Breast epithelium (tissue), 4 donors: ENCODE measurements at regions not wholly inside any gene's neighbourhood (a gene's known extent, or its start where the extent isn't known, plus 50 kb on each side); places are given as distances from the start of the nearest gene placed in this dataset.

Source experiments
- DNase-seq, 2 donors: peaks; one replicate each; pipeline ENCODE4 v3.0.0-alpha.2; 2019; ENCODE audit warnings: low spot score in 2 of 2
- H3K27ac ChIP-seq, 2 donors: fragments of 200-600 bp; sonication (generic) in 1 of 2; one replicate each; pipeline ENCODE4 v1.5.1; 2016 to 2019; ENCODE audit warnings: mild to moderate bottlenecking in 1 of 2
- H3K27me3 ChIP-seq, 2 donors: fragments of 200-600 bp; sonication (generic) in 1 of 2; one replicate each; pipeline versions ENCODE4 v1.5.1 to v1.6.0; 2017 to 2019; ENCODE audit warnings: control low read depth in 1 of 2, mild to moderate bottlenecking in 1 of 2
- H3K36me3 ChIP-seq: fragments of 200-600 bp; one replicate; pipeline ENCODE4 v1.5.1; 2019
- H3K4me1 ChIP-seq, 2 donors: fragments of 200-600 bp; sonication (generic); one replicate each; pipeline ENCODE4 v1.5.1; 2016 to 2019; ENCODE audit warnings: control low read depth in 1 of 2
- H3K4me3 ChIP-seq, 3 donors: fragments of 200-600 bp; sonication (generic); 1 replicate in 2 of 3; 2 replicates in 1 of 3; pipeline ENCODE4 v1.5.1; 2016 to 2019; ENCODE audit warnings: mild to moderate bottlenecking in 3 of 3, moderate library complexity in 2 of 3
- H3K9me3 ChIP-seq, 2 donors: fragments of 200-600 bp; sonication (generic) in 1 of 2; one replicate each; pipeline ENCODE4 v1.5.1; 2016 to 2019; ENCODE audit warnings: control low read depth in 1 of 2
- CTCF ChIP-seq, 3 donors: fragments of 450-650 bp; IDR thresholded peaks; one replicate each; pipeline ENCODE4 v1.5.1; 2016 to 2017; ENCODE audit warnings: antibody characterized with exemption in 3 of 3, mild to moderate bottlenecking in 3 of 3, moderate library complexity in 3 of 3
- POLR2A ChIP-seq: fragments of 450-650 bp; IDR thresholded peaks from one replicate; pipeline ENCODE4 v1.6.1; 2016; ENCODE audit warnings: antibody characterized with exemption, mild to moderate bottlenecking, moderate library complexity
- POLR2AphosphoS5 ChIP-seq, 3 donors: sonication (generic); formaldehyde crosslinking; IDR thresholded peaks; one replicate each; pipeline ENCODE4 v1.6.1; 2017; ENCODE audit warnings: antibody characterized with exemption in 3 of 3
- intact Hi-C: fragments of 100-400 bp; cut with DNase I; formaldehyde crosslinking; loops from one replicate; pipeline ENCODE4 v1.15.1; 2023; ENCODE audit warnings: low total_unique reads

- H3K27ac ChIP-seq = no peak overlapping the region
- intact Hi-C loops = no loop called here
- no peaks in the 10 kb centered on the region for H3K9me3 ChIP-seq
- no peaks in the 10 kb centered on the region for H3K36me3 ChIP-seq
- DNase-seq = no peak
- no peaks in the 10 kb centered on the region for H3K27me3 ChIP-seq
- no peaks in the 10 kb centered on the region for H3K4me1 ChIP-seq
- H3K4me3 ChIP-seq = no peak overlapping the region
- TF ChIP-seq POLR2AphosphoS5 (IDR thresholded peaks at IDR 0.05) = no peak
- no peak for TF ChIP-seq POLR2A
- no peak for TF ChIP-seq CTCF (IDR thresholded peaks at IDR 0.05)
These were observed 149.3 kb upstream of the CTTNBP2 start for GRCh38 chr7:118022546-118022945.

DNA sequence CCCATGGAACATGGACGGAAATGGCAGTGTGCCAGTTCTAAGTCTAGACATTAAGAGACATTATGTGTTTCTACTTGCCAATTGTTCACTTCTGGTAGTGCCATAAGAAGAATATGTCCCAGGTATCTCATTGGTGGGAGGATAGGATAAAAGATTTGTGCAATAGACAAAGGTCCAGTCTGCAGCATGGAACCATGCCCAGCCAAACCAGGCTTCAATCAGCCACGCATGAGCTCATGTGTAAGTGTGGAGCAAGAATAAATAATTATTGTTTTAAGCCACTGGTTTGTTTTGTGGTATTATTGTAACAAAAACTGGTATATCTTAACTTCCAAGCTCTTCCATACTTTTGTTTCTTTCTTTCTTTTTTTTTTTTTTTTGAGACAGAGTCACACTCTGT is 153.6 kb upstream of the CTTNBP2 start:
- Histone ChIP-seq H3K4me1 (no peaks in the 10 kb centered on the region), H3K4me3 (no peak overlapping the region), H3K9me3 (no peaks in the 10 kb centered on the region), H3K36me3 (no peaks in the 10 kb centered on the region), H3K27ac (no peak overlapping the region), H3K27me3 (no peaks in the 10 kb centered on the region)
- intact Hi-C loops = no loop called here
- no peak for DNase-seq
- TF ChIP-seq POLR2A = no peak
- no peak for TF ChIP-seq POLR2AphosphoS5 (IDR thresholded peaks at IDR 0.05)
- no peak for TF ChIP-seq CTCF (IDR thresholded peaks at IDR 0.05)

GRCh38 chr7:118028226-118028625 is 155.0 kb upstream of the CTTNBP2 start:
- Histone ChIP-seq H3K27ac (no peak overlapping the region), H3K36me3 (no peaks in the 10 kb centered on the region), H3K27me3 (no peaks in the 10 kb centered on the region), H3K9me3 (no peaks in the 10 kb centered on the region), H3K4me3 (no peak overlapping the region), H3K4me1 (no peaks in the 10 kb centered on the region)
- no peak for DNase-seq
- TF ChIP-seq POLR2A = no peak
- no peak for TF ChIP-seq POLR2AphosphoS5 (IDR thresholded peaks at IDR 0.05)
- TF ChIP-seq CTCF (IDR thresholded peaks at IDR 0.05) = no peak
- intact Hi-C loops = no loop called here

DNA sequence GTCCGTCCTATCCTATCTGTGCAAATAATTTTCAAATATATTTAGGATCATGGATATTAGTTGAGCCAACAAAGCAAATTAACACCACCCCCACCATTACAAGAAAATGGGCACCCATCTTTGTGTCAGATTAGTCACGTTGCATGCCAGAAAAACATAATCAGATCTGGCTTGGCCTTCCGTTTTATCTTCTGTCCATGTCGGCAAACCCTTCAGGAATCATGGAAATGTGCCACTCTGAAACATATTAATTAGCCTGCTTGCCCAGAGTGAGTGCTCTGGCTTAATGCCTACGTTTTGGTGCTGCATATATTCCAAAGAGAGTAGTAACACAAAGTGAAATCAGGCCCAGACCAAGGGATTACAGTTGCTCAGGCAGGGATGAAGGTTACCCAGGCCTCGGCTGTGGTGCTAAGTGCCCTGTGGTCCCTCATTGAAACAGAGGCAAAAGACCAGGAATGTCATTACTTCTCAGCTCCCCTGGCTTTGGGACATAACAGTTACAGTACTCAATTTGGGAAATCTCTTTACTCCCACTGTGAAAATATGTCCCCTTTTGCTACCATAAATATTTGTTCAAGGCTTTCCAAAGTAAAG is 154.0 kb upstream of the LSM8 start:
- intact Hi-C loops = no loop called here
- H3K27ac ChIP-seq = no peak overlapping the region
- H3K4me3 ChIP-seq = no peak overlapping the region
- no peaks in the 10 kb centered on the region for H3K9me3 ChIP-seq
- no peaks in the 10 kb centered on the region for H3K27me3 ChIP-seq
- no peak for TF ChIP-seq CTCF (IDR thresholded peaks at IDR 0.05)
- no peak for TF ChIP-seq POLR2A
- H3K36me3 ChIP-seq = no peaks in the 10 kb centered on the region
- DNase-seq = no peak
- H3K4me1 ChIP-seq = no peaks in the 10 kb centered on the region

GRCh38 chr7:118033273-118033672 is 150.7 kb upstream of the LSM8 start:
- H3K9me3 ChIP-seq = no peaks in the 10 kb centered on the region
- TF ChIP-seq POLR2A (no peak), CTCF (IDR thresholded peaks at IDR 0.05) (no peak), POLR2AphosphoS5 (IDR thresholded peaks at IDR 0.05) (no peak)
- intact Hi-C loops = no loop called here
- H3K27ac ChIP-seq = no peak overlapping the region
- H3K4me1 ChIP-seq = no peaks in the 10 kb centered on the region
- H3K4me3 ChIP-seq = no peak overlapping the region
- H3K27me3 ChIP-seq = no peaks in the 10 kb centered on the region
- no peak for DNase-seq
- no peaks in the 10 kb centered on the region for H3K36me3 ChIP-seq
